ENCODE measurements at regions not wholly inside any gene's neighbourhood (a gene's known extent, or its start where the extent isn't known, plus 50 kb on each side); places are given as distances from the start of the nearest gene placed in this dataset.

DNA sequence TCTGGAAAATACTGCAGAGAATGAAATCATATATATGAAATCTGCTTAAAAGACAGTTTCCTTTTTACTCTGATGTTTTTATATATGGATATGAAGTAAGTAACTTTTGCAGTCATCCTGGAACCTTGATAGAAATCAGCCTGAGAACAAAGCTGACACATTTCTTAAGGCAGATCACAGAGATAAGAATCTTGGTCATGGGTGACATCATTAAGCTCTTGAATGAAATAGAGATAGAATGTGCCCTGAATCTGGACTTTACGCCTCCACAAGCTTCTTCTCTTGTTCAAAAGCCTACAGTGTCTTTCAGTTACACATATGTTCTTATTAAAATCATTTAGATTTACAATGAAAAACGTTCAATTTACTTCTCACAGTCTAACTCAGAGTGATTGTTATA is 319.1 kb upstream of the CNTNAP2 start:
- no peak for TF ChIP-seq EZH2phosphoT487 (IDR thresholded peaks at IDR 0.05; ENCODE audit: low read depth, severe bottlenecking, unreplicated experiment)
- TF ChIP-seq, protein P1, sequence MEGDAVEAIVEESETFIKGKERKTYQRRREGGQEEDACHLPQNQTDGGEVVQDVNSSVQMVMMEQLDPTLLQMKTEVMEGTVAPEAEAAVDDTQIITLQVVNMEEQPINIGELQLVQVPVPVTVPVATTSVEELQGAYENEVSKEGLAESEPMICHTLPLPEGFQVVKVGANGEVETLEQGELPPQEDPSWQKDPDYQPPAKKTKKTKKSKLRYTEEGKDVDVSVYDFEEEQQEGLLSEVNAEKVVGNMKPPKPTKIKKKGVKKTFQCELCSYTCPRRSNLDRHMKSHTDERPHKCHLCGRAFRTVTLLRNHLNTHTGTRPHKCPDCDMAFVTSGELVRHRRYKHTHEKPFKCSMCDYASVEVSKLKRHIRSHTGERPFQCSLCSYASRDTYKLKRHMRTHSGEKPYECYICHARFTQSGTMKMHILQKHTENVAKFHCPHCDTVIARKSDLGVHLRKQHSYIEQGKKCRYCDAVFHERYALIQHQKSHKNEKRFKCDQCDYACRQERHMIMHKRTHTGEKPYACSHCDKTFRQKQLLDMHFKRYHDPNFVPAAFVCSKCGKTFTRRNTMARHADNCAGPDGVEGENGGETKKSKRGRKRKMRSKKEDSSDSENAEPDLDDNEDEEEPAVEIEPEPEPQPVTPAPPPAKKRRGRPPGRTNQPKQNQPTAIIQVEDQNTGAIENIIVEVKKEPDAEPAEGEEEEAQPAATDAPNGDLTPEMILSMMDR (IDR thresholded peaks at IDR 0.05; ENCODE audit: poor library complexity) = no peak
